HL-60 (cell line): ENCODE measurements at regions not wholly inside any gene's neighbourhood (a gene's known extent, or its start where the extent isn't known, plus 50 kb on each side); places are given as distances from the start of the nearest gene placed in this dataset.

Experiments
- DNase-seq, 2 experiments: peaks; one replicate each; pipeline ENCODE4 v3.0.0-alpha.2; 2010 to 2020; ENCODE audit warnings: low read depth in 1 of 2, low spot score in 1 of 2
- H3K27ac ChIP-seq: fragments of 250-450 bp; sonication (Bioruptor Pico); replicated peaks from 2 replicates; pipeline ENCODE4 v1.5.1; 2020; ENCODE audit warnings: mild to moderate bottlenecking, moderate library complexity
- H3K27me3 ChIP-seq: fragments of 250-450 bp; sonication (Bioruptor Pico); 2 replicates; pipeline ENCODE4 v1.5.1; 2021; ENCODE audit warnings: mild to moderate bottlenecking, moderate library complexity; ENCODE audit not compliant: insufficient read depth, poor library complexity, severe bottlenecking
- H3K4me3 ChIP-seq: replicated peaks from 2 replicates; pipeline ENCODE4 v1.5.1; 2011; ENCODE audit warnings: mild to moderate bottlenecking, control low read depth, low read length; ENCODE audit not compliant: insufficient read depth
- CTCF ChIP-seq: IDR thresholded peaks from one replicate; pipeline ENCODE4 v1.5.1; 2011; ENCODE audit warnings: low read length, control low read depth, inconsistent platforms; ENCODE audit not compliant: insufficient read depth
- GABPA ChIP-seq: IDR thresholded peaks from 2 replicates; pipeline ENCODE4 v1.6.1; 2012; ENCODE audit warnings: low read depth
- POLR2AphosphoS5 ChIP-seq: IDR thresholded peaks from 2 replicates; pipeline ENCODE4 v1.6.1; 2012; ENCODE audit warnings: low read depth
- REST ChIP-seq: IDR thresholded peaks from 2 replicates; pipeline ENCODE4 v1.6.1; 2012; ENCODE audit warnings: low read depth; ENCODE audit not compliant: insufficient replicate concordance
- SPI1 ChIP-seq: IDR thresholded peaks from 2 replicates; pipeline ENCODE4 v1.6.1; 2012; ENCODE audit warnings: low read depth, mild to moderate bottlenecking, borderline replicate concordance

DNA sequence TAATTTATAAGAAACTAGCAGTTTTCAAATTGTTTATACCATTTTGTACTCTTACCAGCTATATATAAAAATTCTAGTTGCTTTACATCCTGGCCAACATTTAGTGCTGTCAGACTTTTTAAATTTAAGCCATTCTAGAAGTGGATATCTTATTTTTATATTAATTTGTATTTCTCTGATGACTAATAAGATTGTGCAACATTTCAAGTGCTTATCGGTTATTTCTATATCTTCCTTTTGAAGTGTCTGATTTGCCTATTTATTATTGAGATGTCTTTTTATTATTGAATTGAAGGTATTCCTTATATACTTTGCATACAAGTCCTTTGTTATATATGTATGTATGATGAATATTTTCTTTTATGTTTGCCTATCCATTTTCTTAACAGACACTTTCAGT lies 324.0 kb downstream of the ELAVL2 start:
- TF ChIP-seq GABPA (no peak), REST (no peak), SPI1 (no peak), CTCF (no peak), POLR2AphosphoS5 (no peak)
- no peak overlapping the region for H3K27ac ChIP-seq
- H3K4me3 ChIP-seq: no peak overlapping the region
- DNase-seq: no peak
- H3K27me3 ChIP-seq: no peaks in the 10 kb centered on the region

DNA sequence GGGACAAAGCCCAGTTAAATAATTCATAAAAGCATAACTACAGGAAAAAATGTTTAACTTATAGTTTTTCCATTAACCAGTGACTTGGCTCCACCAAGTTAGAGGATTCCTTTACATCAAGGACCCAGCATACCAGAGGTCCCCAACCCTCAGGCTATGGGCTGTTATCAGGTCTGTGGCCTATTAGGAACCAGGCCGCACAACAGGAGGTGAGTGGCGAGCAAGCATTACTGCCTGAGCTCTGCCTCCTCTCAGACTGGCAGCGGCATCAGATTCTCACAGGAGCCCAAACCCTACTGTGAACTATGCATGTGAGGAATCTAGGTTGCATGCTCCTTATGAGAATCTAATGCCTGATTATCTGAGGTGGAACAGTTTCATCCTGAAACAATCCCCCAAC lies 303.1 kb downstream of the ELAVL2 start:
- H3K4me3 ChIP-seq: no peak overlapping the region
- no peaks in the 10 kb centered on the region for H3K27me3 ChIP-seq
- DNase-seq: no peak
- no peak overlapping the region for H3K27ac ChIP-seq
- TF ChIP-seq CTCF (no peak), GABPA (no peak), SPI1 (no peak), POLR2AphosphoS5 (no peak), REST (no peak)

- H3K4me3 ChIP-seq: no peak overlapping the region
- DNase-seq: no peak
- no peak overlapping the region for H3K27ac ChIP-seq
- TF ChIP-seq POLR2AphosphoS5 (no peak), CTCF (no peak), GABPA (no peak), SPI1 (no peak), REST (no peak)
- H3K27me3 ChIP-seq: no peaks in the 10 kb centered on the region
Measured at GRCh38 chr9:23524607-23525155, 301.4 kb downstream of the ELAVL2 start.
